ENCODE measurements at regions not wholly inside any gene's neighbourhood (a gene's known extent, or its start where the extent isn't known, plus 50 kb on each side); places are given as distances from the start of the nearest gene placed in this dataset.

GRCh38 chr2:220281771-220282170, 654.3 kb downstream of the SLC4A3 start:
- Histone ChIP-seq H4K20me1 (ENCODE audit: insufficient read depth, low read length) (no peaks in the 10 kb centered on the region), H3K9me2 (ENCODE audit: low read depth, low read length) (no peaks in the 10 kb centered on the region), H3K27ac (ENCODE audit: low read depth, low read length, poor library complexity, severe bottlenecking) (no peak overlapping the region), H3K9me3 (ENCODE audit: low read length) (no peaks in the 10 kb centered on the region), H3F3A (ENCODE audit: insufficient read depth, low read length) (no peaks in the 10 kb centered on the region), H3K36me3 (ENCODE audit: insufficient read depth, low read length) (no peaks in the 10 kb centered on the region), H3K27me3 (ENCODE audit: insufficient read depth, low read length) (no peaks in the 10 kb centered on the region), H3K4me1 (ENCODE audit: insufficient read depth, low read length, severe bottlenecking) (no peaks in the 10 kb centered on the region), H3K79me2 (ENCODE audit: insufficient read depth, low read length) (no peaks in the 10 kb centered on the region), H3K4me3 (ENCODE audit: low read depth, low read length, poor library complexity, severe bottlenecking) (no peak overlapping the region), H3K9ac (ENCODE audit: low read length) (no peak overlapping the region), H2AFZ (ENCODE audit: low read length) (no peak overlapping the region), H3K4me2 (ENCODE audit: low read length) (no peak overlapping the region)
- TF ChIP-seq CTCF (IDR thresholded peaks at IDR 0.05; ENCODE audit: low read length) (no peak), EZH2 (IDR thresholded peaks at IDR 0.05; ENCODE audit: borderline replicate concordance, low read length) (no peak)

GRCh38 chr2:220282236-220282635, 654.8 kb downstream of the SLC4A3 start:
- no peaks in the 10 kb centered on the region for H3K9me2 ChIP-seq (ENCODE audit: low read depth, low read length)
- H3K79me2 ChIP-seq (ENCODE audit: insufficient read depth, low read length), result no peaks in the 10 kb centered on the region
- TF ChIP-seq CTCF (IDR thresholded peaks at IDR 0.05; ENCODE audit: low read length) (no peak), EZH2 (IDR thresholded peaks at IDR 0.05; ENCODE audit: borderline replicate concordance, low read length) (no peak)
- H4K20me1 ChIP-seq (ENCODE audit: insufficient read depth, low read length), result no peaks in the 10 kb centered on the region
- H3K4me3 ChIP-seq (ENCODE audit: low read depth, low read length, poor library complexity, severe bottlenecking), result no peak overlapping the region
- no peak overlapping the region for H3K4me2 ChIP-seq (ENCODE audit: low read length)
- H3K27ac ChIP-seq (ENCODE audit: low read depth, low read length, poor library complexity, severe bottlenecking), result no peak overlapping the region
- no peak overlapping the region for H2AFZ ChIP-seq (ENCODE audit: low read length)
- no peaks in the 10 kb centered on the region for H3F3A ChIP-seq (ENCODE audit: insufficient read depth, low read length)
- H3K9ac ChIP-seq (ENCODE audit: low read length), result no peak overlapping the region
- H3K4me1 ChIP-seq (ENCODE audit: insufficient read depth, low read length, severe bottlenecking), result no peaks in the 10 kb centered on the region
- no peaks in the 10 kb centered on the region for H3K36me3 ChIP-seq (ENCODE audit: insufficient read depth, low read length)
- no peaks in the 10 kb centered on the region for H3K9me3 ChIP-seq (ENCODE audit: low read length)
- no peaks in the 10 kb centered on the region for H3K27me3 ChIP-seq (ENCODE audit: insufficient read depth, low read length)

GRCh38 chr2:220293966-220294365, 666.5 kb downstream of the SLC4A3 start:
- H3K4me1 ChIP-seq (ENCODE audit: insufficient read depth, low read length, severe bottlenecking), result no peaks in the 10 kb centered on the region
- H3K36me3 ChIP-seq (ENCODE audit: insufficient read depth, low read length), result no peaks in the 10 kb centered on the region
- no peak overlapping the region for H2AFZ ChIP-seq (ENCODE audit: low read length)
- H3K9me3 ChIP-seq (ENCODE audit: low read length), result no peaks in the 10 kb centered on the region
- no peak overlapping the region for H3K4me3 ChIP-seq (ENCODE audit: low read depth, low read length, poor library complexity, severe bottlenecking)
- no peaks in the 10 kb centered on the region for H3F3A ChIP-seq (ENCODE audit: insufficient read depth, low read length)
- H3K4me2 ChIP-seq (ENCODE audit: low read length), result no peak overlapping the region
- no peak for TF ChIP-seq EZH2 (IDR thresholded peaks at IDR 0.05; ENCODE audit: borderline replicate concordance, low read length)
- no peak for TF ChIP-seq CTCF (IDR thresholded peaks at IDR 0.05; ENCODE audit: low read length)
- H4K20me1 ChIP-seq (ENCODE audit: insufficient read depth, low read length), result no peaks in the 10 kb centered on the region
- H3K79me2 ChIP-seq (ENCODE audit: insufficient read depth, low read length), result no peaks in the 10 kb centered on the region
- H3K27ac ChIP-seq (ENCODE audit: low read depth, low read length, poor library complexity, severe bottlenecking), result no peak overlapping the region
- H3K27me3 ChIP-seq (ENCODE audit: insufficient read depth, low read length), result no peaks in the 10 kb centered on the region
- H3K9me2 ChIP-seq (ENCODE audit: low read depth, low read length), result no peaks in the 10 kb centered on the region
- no peak overlapping the region for H3K9ac ChIP-seq (ENCODE audit: low read length)

Data from OCI-LY1 (cell line).